ENCODE measurements at regions not wholly inside any gene's neighbourhood (a gene's known extent, or its start where the extent isn't known, plus 50 kb on each side); places are given as distances from the start of the nearest gene placed in this dataset.

DNA sequence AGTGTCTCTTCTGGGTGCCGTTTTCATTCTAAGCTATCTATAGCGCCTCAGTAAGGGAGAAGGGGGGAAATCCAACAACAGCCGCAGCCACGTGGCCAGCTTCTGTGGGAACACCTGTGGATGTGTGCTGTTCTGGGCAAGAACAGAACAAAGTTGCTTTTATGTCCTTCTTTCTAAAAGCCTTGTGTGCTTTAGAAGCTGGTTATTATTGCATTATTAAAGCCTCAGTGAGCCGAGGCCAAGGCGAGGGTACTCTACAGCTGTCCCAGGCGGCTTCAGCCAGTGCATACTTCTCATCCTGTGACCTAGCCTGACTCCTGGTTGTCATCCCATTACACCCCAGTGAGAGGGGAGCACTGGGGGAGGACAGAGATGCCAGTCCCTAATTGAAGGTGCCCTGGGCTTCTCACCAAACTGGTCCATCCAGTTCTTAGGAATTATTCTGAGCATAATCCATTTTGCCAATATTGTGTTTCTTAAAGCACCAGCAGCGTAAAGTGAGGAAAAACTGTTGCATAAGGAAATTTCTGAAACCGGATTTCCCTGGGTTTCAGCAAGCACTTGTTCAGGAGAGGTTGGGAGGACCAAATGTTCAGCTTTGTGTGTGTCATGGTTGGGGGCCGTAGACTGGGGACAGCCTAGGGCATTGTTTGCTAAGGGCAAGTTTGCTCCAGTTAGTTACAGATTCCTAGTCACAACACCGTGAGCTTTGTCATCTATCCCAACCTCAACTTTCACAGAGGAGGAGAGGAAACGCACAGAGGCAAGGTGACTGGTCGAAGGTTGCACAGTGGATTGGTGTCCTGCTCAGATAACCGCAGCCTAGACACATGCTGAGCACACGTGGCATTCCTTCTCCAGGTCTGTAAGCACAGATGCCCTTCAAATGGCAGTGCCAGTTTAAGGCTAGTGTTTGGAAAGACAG is 61.0 kb upstream of the ATP1A1 start (continued):
- TF ChIP-seq RBAK (CRISPR knock-in tag; IDR thresholded peaks at IDR 0.05), result no peak
- TF ChIP-seq, protein P1, sequence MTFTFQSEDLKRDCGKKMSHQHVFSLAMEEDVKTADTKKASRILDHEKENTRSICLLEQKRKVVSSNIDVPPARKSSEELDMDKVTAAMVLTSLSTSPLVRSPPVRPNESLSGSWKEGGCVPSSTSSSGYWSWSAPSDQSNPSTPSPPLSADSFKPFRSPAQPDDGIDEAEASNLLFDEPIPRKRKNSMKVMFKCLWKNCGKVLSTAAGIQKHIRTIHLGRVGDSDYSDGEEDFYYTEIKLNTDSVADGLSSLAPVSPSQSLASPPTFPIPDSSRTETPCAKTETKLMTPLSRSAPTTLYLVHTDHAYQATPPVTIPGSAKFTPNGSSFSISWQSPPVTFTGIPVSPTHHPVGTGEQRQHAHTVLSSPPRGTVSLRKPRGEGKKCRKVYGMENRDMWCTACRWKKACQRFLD (CRISPR knock-in tag; IDR thresholded peaks at IDR 0.05; ENCODE audit: borderline replicate concordance), result 0 out of 2 replicates have a peak, but pooled peaks have one; percentile 57
- TF ChIP-seq ZNF629 (CRISPR knock-in tag; conservative IDR thresholded peaks at IDR 0.05), result peak; percentile 26; the same call in 1 of the 2 replicates
- peak; percentile 22 for TF ChIP-seq TBL1XR1 (IDR thresholded peaks at IDR 0.05; ENCODE audit: borderline replicate concordance, low read length, partially characterized antibody)
- TF ChIP-seq EP300 (IDR thresholded peaks at IDR 0.05; ENCODE audit: low read depth in 2 of 2, low read length in 2 of 2), result peak in 1 of 2 experiments; percentile 25; a peak in 1 of 4 replicates
- 0 out of 2 replicates have a peak, but pooled peaks have one; percentile 7 for TF ChIP-seq EP300 (CRISPR knock-in tag; IDR thresholded peaks at IDR 0.05; ENCODE audit: borderline replicate concordance)
- no peak for TF ChIP-seq ZNF253 (CRISPR knock-in tag; IDR thresholded peaks at IDR 0.05; ENCODE audit: borderline replicate concordance)
- peak; percentile 59; the same call in 1 of the 2 replicates for TF ChIP-seq FOXO1 (CRISPR knock-in tag; IDR thresholded peaks at IDR 0.05)
- TF ChIP-seq GFI1 (CRISPR knock-in tag; IDR thresholded peaks at IDR 0.05; ENCODE audit: borderline replicate concordance), result peak; percentile 63; the same call in 1 of the 2 replicates
- TF ChIP-seq ZNF556 (CRISPR knock-in tag; IDR thresholded peaks at IDR 0.05; ENCODE audit: borderline replicate concordance), result peak; percentile 78; the same call in 1 of the 2 replicates
- TF ChIP-seq SOX5 (CRISPR knock-in tag; IDR thresholded peaks at IDR 0.05; ENCODE audit: borderline replicate concordance), result peak; percentile 69
- TF ChIP-seq SNAPC2 (CRISPR knock-in tag; IDR thresholded peaks at IDR 0.05), result peak; percentile 58; the same call in 1 of the 2 replicates
- peak; percentile 49; the same call in 1 of the 2 replicates for TF ChIP-seq HDAC2 (CRISPR knock-in tag; IDR thresholded peaks at IDR 0.05)
- 0 out of 2 replicates have a peak, but pooled peaks have one; percentile 39 for TF ChIP-seq ZNF543 (CRISPR knock-in tag; IDR thresholded peaks at IDR 0.05)
- TF ChIP-seq, protein P2, sequence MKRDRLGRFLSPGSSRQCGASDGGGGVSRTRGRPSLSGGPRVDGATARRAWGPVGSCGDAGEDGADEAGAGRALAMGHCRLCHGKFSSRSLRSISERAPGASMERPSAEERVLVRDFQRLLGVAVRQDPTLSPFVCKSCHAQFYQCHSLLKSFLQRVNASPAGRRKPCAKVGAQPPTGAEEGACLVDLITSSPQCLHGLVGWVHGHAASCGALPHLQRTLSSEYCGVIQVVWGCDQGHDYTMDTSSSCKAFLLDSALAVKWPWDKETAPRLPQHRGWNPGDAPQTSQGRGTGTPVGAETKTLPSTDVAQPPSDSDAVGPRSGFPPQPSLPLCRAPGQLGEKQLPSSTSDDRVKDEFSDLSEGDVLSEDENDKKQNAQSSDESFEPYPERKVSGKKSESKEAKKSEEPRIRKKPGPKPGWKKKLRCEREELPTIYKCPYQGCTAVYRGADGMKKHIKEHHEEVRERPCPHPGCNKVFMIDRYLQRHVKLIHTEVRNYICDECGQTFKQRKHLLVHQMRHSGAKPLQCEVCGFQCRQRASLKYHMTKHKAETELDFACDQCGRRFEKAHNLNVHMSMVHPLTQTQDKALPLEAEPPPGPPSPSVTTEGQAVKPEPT (CRISPR knock-in tag; IDR thresholded peaks at IDR 0.05; ENCODE audit: low read depth), result 0 out of 2 replicates have a peak, but pooled peaks have one; percentile 43
- no peak for TF ChIP-seq REXO4 (CRISPR knock-in tag; IDR thresholded peaks at IDR 0.05; ENCODE audit: borderline replicate concordance)
- TF ChIP-seq DNMT1 (CRISPR knock-in tag; IDR thresholded peaks at IDR 0.05), result no peak
- TF ChIP-seq, protein P3, sequence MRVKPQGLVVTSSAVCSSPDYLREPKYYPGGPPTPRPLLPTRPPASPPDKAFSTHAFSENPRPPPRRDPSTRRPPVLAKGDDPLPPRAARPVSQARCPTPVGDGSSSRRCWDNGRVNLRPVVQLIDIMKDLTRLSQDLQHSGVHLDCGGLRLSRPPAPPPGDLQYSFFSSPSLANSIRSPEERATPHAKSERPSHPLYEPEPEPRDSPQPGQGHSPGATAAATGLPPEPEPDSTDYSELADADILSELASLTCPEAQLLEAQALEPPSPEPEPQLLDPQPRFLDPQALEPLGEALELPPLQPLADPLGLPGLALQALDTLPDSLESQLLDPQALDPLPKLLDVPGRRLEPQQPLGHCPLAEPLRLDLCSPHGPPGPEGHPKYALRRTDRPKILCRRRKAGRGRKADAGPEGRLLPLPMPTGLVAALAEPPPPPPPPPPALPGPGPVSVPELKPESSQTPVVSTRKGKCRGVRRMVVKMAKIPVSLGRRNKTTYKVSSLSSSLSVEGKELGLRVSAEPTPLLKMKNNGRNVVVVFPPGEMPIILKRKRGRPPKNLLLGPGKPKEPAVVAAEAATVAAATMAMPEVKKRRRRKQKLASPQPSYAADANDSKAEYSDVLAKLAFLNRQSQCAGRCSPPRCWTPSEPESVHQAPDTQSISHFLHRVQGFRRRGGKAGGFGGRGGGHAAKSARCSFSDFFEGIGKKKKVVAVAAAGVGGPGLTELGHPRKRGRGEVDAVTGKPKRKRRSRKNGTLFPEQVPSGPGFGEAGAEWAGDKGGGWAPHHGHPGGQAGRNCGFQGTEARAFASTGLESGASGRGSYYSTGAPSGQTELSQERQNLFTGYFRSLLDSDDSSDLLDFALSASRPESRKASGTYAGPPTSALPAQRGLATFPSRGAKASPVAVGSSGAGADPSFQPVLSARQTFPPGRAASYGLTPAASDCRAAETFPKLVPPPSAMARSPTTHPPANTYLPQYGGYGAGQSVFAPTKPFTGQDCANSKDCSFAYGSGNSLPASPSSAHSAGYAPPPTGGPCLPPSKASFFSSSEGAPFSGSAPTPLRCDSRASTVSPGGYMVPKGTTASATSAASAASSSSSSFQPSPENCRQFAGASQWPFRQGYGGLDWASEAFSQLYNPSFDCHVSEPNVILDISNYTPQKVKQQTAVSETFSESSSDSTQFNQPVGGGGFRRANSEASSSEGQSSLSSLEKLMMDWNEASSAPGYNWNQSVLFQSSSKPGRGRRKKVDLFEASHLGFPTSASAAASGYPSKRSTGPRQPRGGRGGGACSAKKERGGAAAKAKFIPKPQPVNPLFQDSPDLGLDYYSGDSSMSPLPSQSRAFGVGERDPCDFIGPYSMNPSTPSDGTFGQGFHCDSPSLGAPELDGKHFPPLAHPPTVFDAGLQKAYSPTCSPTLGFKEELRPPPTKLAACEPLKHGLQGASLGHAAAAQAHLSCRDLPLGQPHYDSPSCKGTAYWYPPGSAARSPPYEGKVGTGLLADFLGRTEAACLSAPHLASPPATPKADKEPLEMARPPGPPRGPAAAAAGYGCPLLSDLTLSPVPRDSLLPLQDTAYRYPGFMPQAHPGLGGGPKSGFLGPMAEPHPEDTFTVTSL (CRISPR knock-in tag; IDR thresholded peaks at IDR 0.05; ENCODE audit: borderline replicate concordance), result peak; percentile 85; the same call in 1 of the 2 replicates
- TF ChIP-seq ZNF30 (CRISPR knock-in tag; IDR thresholded peaks at IDR 0.05), result 0 out of 2 replicates have a peak, but pooled peaks have one; percentile 26
- peak; percentile 49 for TF ChIP-seq RXRA (CRISPR knock-in tag; IDR thresholded peaks at IDR 0.05)
